Coronary artery (tissue), 2 donors: ENCODE measurements at regions not wholly inside any gene's neighbourhood (a gene's known extent, or its start where the extent isn't known, plus 50 kb on each side); places are given as distances from the start of the nearest gene placed in this dataset.

ENCODE experiments used
- DNase-seq: peaks from one replicate; pipeline ENCODE4 v3.0.0-alpha.2; 2017; ENCODE audit warnings: low spot score
- H3K27ac ChIP-seq, 2 donors: fragments of 200-600 bp; sonication (generic); one replicate each; pipeline ENCODE4 v1.5.1; 2016 to 2019
- H3K4me3 ChIP-seq: fragments of 200-600 bp; sonication (generic); 2 replicates; pipeline ENCODE4 v1.5.1; 2016; ENCODE audit warnings: mild to moderate bottlenecking, moderate library complexity
- TF ChIP-seq, protein P1 (sequence below): fragments of 200-600 bp; sonication (generic); IDR thresholded peaks from one replicate; pipeline ENCODE4 v1.5.1; 2019; ENCODE audit warnings: antibody characterized with exemption

GRCh38 chr2:145314119-145314633 lies 794.3 kb upstream of the ZEB2 start:
- no peak overlapping the region for H3K4me3 ChIP-seq
- TF ChIP-seq, protein P1, sequence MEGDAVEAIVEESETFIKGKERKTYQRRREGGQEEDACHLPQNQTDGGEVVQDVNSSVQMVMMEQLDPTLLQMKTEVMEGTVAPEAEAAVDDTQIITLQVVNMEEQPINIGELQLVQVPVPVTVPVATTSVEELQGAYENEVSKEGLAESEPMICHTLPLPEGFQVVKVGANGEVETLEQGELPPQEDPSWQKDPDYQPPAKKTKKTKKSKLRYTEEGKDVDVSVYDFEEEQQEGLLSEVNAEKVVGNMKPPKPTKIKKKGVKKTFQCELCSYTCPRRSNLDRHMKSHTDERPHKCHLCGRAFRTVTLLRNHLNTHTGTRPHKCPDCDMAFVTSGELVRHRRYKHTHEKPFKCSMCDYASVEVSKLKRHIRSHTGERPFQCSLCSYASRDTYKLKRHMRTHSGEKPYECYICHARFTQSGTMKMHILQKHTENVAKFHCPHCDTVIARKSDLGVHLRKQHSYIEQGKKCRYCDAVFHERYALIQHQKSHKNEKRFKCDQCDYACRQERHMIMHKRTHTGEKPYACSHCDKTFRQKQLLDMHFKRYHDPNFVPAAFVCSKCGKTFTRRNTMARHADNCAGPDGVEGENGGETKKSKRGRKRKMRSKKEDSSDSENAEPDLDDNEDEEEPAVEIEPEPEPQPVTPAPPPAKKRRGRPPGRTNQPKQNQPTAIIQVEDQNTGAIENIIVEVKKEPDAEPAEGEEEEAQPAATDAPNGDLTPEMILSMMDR: no peak
- DNase-seq: no peak
- no peak overlapping the region for H3K27ac ChIP-seq

DNA sequence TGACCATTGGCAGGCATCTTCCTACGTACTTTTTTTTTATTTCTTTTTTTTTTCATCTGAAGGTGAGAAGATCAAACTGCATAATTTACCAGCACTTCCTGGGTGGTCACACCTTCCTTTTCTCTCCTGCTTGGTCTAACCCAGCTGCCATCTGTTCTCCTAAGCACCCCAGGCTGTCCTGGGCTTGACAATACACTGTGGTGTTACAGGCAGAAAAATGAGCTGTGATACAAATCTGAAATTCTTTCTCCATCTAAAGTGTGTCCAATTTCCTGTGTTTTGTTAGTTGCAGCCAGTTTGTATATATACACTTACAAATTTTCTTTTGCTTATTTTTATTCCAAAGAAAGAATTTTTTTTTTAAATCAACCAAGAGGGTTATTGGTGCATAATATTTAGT lies 786.0 kb upstream of the ZEB2 start:
- DNase-seq: no peak
- TF ChIP-seq, protein P1: no peak
- no peak overlapping the region for H3K4me3 ChIP-seq
- no peak overlapping the region for H3K27ac ChIP-seq

- H3K27ac ChIP-seq: no peak overlapping the region
- TF ChIP-seq, protein P1: no peak
- H3K4me3 ChIP-seq: no peak overlapping the region
- DNase-seq: no peak
Observed at GRCh38 chr2:145304501-145304900, 784.6 kb upstream of the ZEB2 start.

GRCh38 chr2:145303536-145303935 lies 783.6 kb upstream of the ZEB2 start:
- H3K4me3 ChIP-seq: no peak overlapping the region
- TF ChIP-seq, protein P1: no peak
- H3K27ac ChIP-seq: no peak overlapping the region
- DNase-seq: no peak

- no peak for DNase-seq
- TF ChIP-seq, protein P1: no peak
Observed at GRCh38 chr2:145302886-145303285, 783.0 kb upstream of the ZEB2 start.

DNA sequence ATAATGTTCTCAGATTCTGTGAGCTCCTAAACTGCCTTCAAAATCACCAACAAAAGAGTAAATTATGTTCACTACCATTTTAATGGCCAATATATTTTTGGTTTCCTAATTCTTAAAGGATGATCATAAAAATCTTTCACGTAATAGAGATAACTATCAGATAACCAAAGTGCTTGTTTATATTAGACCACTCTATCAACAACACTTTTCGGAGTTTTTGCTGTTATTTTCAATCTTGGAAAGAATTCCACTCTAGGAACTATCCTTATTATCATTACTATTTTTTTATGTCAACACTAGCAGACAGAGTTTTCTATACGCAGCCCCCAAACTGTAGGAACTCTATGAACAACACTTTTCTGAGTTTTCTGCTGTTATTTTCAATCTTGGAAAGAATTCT lies 782.5 kb upstream of the ZEB2 start:
- TF ChIP-seq, protein P1: no peak
- DNase-seq: no peak
- Histone ChIP-seq H3K4me3 (no peak overlapping the region), H3K27ac (no peak overlapping the region)

More at GRCh38 chr2:145302886-145303285, 783.0 kb upstream of the ZEB2 start:
- no peak overlapping the region for H3K27ac ChIP-seq
- H3K4me3 ChIP-seq: no peak overlapping the region

DNA sequence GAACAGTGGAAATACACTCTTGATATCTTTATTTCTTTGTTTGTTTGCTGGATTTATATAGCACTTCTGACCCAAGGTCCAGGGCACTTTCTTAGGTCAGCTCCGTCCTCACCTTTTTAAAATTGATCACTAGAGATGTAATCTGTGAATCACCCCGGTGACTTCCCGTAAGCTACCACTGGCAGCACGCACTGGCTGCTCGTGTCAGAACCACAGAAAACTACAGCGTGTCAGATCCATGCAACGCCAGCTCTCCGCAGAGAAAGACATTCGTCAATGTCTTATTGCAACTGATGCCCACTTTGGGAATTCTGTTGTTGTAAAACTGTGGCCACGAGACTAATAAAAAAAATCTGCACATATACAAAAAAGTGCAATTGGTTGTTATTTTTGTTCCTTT lies 779.4 kb upstream of the ZEB2 start:
- TF ChIP-seq, protein P1: no peak
- H3K4me3 ChIP-seq: no peak overlapping the region
- no peak overlapping the region for H3K27ac ChIP-seq
- no peak for DNase-seq
